SK-N-SH (cell line): ENCODE measurements at regions not wholly inside any gene's neighbourhood (a gene's known extent, or its start where the extent isn't known, plus 50 kb on each side); places are given as distances from the start of the nearest gene placed in this dataset.

Experiments used
- CHD2 ChIP-seq: fragments of 150-350 bp; IDR thresholded peaks from 2 replicates; pipeline ENCODE4 v1.6.1; 2018; ENCODE audit warnings: low read length; ENCODE audit not compliant: partially characterized antibody
- CTCF ChIP-seq: fragments of 200-600 bp; sonication (generic); IDR thresholded peaks from 2 replicates; pipeline ENCODE4 v1.6.1; 2017; ENCODE audit warnings: antibody characterized with exemption, mild to moderate bottlenecking, moderate library complexity
- EZH2phosphoT487 ChIP-seq: fragments of 200-600 bp; sonication (generic); IDR thresholded peaks from 2 replicates; pipeline ENCODE4 v1.6.1; 2017; ENCODE audit warnings: low read depth, mixed run types, mild to moderate bottlenecking, antibody characterized with exemption, moderate library complexity, borderline replicate concordance
- GABPA ChIP-seq: IDR thresholded peaks from 2 replicates; pipeline ENCODE4 v1.4.0; 2012; ENCODE audit warnings: low read depth, mild to moderate bottlenecking
- PBX3 ChIP-seq: IDR thresholded peaks from 2 replicates; pipeline ENCODE4; 2012
- POLR2AphosphoS5 ChIP-seq: IDR thresholded peaks from 2 replicates; pipeline ENCODE4 v1.6.1; 2012; ENCODE audit warnings: low read depth, low read length
- RAD21 ChIP-seq: IDR thresholded peaks from 2 replicates; pipeline ENCODE4 v1.6.1; 2012; ENCODE audit warnings: mild to moderate bottlenecking, low read length
- RCOR1 ChIP-seq: fragments of 150-350 bp; IDR thresholded peaks from 2 replicates; pipeline ENCODE4 v1.6.1; 2017; ENCODE audit warnings: antibody characterized with exemption, low read length
- REST ChIP-seq: IDR thresholded peaks from 2 replicates; pipeline ENCODE4 v1.6.1; 2012; ENCODE audit warnings: mild to moderate bottlenecking, low read depth, low read length, moderate library complexity
- RFX5 ChIP-seq: IDR thresholded peaks from 2 replicates; pipeline ENCODE4 v1.6.1; 2012; ENCODE audit warnings: mild to moderate bottlenecking, improper control_type of control experiment, low read length

DNA sequence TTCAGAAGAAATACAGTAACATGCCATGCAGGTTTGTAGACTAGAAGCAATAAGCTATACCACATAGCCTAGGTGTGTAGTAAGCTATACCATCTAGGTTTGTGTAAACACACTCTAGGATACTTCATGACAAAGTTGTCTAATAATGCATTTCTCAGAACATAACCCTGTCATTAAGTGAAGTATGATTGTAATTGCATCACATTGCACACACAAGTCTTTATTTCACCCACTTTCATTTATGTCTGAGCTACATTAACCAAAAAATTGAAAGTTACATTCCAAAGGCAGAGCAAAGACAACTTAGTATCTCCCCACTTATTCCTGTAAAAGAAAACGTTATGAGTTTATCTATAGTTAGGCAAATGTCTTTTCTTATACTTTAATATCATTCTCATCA, 64.5 kb upstream of the ATF3 start:
- TF ChIP-seq POLR2AphosphoS5 (no peak), GABPA (no peak), EZH2phosphoT487 (no peak), CTCF (no peak), RCOR1 (no peak), PBX3 (no peak), REST (no peak), RAD21 (no peak), RFX5 (no peak), CHD2 (no peak)
